Kasumi-1 (cell line): ENCODE measurements at regions not wholly inside any gene's neighbourhood (a gene's known extent, or its start where the extent isn't known, plus 50 kb on each side); places are given as distances from the start of the nearest gene placed in this dataset.

Experiments
- DNase-seq, 2 experiments: peaks; one replicate each; lab custom pipeline; 2025; lab: John Stamatoyannopoulos, UW

GRCh38 chr4:181559637-181560036 is 683.6 kb upstream of the TENM3 start:
- no peak for DNase-seq

GRCh38 chr4:181562399-181562798 is 680.8 kb upstream of the TENM3 start:
- DNase-seq, result no peak

GRCh38 chr4:181564625-181565024 is 678.6 kb upstream of the TENM3 start:
- DNase-seq, result no peak

GRCh38 chr4:181566490-181566889 is 676.7 kb upstream of the TENM3 start:
- no peak for DNase-seq

- peak; percentile 72 to 80 for DNase-seq
These were observed 673.6 kb upstream of the TENM3 start for GRCh38 chr4:181569553-181569952.

- no peak for DNase-seq
These were observed 664.3 kb upstream of the TENM3 start for GRCh38 chr4:181578911-181579310.

- no peak for DNase-seq
These were observed 663.7 kb upstream of the TENM3 start for GRCh38 chr4:181579486-181579885.

- DNase-seq, result no peak
These were observed 661.2 kb upstream of the TENM3 start for GRCh38 chr4:181581983-181582382.

GRCh38 chr4:181582595-181582994 is 660.6 kb upstream of the TENM3 start:
- DNase-seq, result no peak

GRCh38 chr4:181588733-181589302 is 654.4 kb upstream of the TENM3 start:
- DNase-seq, result no peak

- no peak for DNase-seq
These were observed 650.9 kb upstream of the TENM3 start for GRCh38 chr4:181592221-181592745.

- DNase-seq, result no peak
These were observed 649.5 kb upstream of the TENM3 start for GRCh38 chr4:181593703-181594102.

GRCh38 chr4:181594188-181594587 is 649.0 kb upstream of the TENM3 start:
- DNase-seq, result no peak

GRCh38 chr4:181595716-181596115 is 647.5 kb upstream of the TENM3 start:
- no peak for DNase-seq

GRCh38 chr4:181597766-181598165 is 645.4 kb upstream of the TENM3 start:
- no peak for DNase-seq

- no peak for DNase-seq
These were observed 644.1 kb upstream of the TENM3 start for GRCh38 chr4:181599134-181599533.

GRCh38 chr4:181601103-181601502 is 642.1 kb upstream of the TENM3 start:
- no peak for DNase-seq

GRCh38 chr4:181604546-181604945 is 638.7 kb upstream of the TENM3 start:
- DNase-seq, result no peak

- no peak for DNase-seq
These were observed 636.9 kb upstream of the TENM3 start for GRCh38 chr4:181606300-181606699.

- no peak for DNase-seq
These were observed 635.0 kb upstream of the TENM3 start for GRCh38 chr4:181608181-181608580.

GRCh38 chr4:181611033-181611711 is 632.0 kb upstream of the TENM3 start:
- no peak for DNase-seq

- DNase-seq, result no peak
These were observed 631.1 kb upstream of the TENM3 start for GRCh38 chr4:181611946-181612600.

GRCh38 chr4:181613200-181613599 is 630.0 kb upstream of the TENM3 start:
- DNase-seq, result no peak
